Heart right ventricle (tissue), 16 donors: ENCODE measurements at regions not wholly inside any gene's neighbourhood (a gene's known extent, or its start where the extent isn't known, plus 50 kb on each side); places are given as distances from the start of the nearest gene placed in this dataset.

Source experiments
- ATAC-seq, 8 donors: fragments of 200-7000 bp; cut with Tn5 transposase; one replicate each; pipeline ENCODE4 v1.9.1; 2020; ENCODE audit warnings: mild to moderate bottlenecking in 8 of 8, moderate library complexity in 8 of 8, moderate number of reproducible peaks in 1 of 8
- DNase-seq, 2 donors: peaks; one replicate each; pipeline ENCODE4 v3.0.0-alpha.2; 2020
- H3K27ac ChIP-seq, 10 donors: fragments of 200-600 bp; sonication (generic) in 2 of 10; one replicate each; pipeline versions ENCODE4 v1.5.0 to v1.8.0; 2020 to 2022; ENCODE audit warnings: mild to moderate bottlenecking in 3 of 10
- H3K27me3 ChIP-seq, 7 donors: fragments of 200-600 bp; one replicate each; pipeline ENCODE4 v1.8.0; 2021 to 2022; ENCODE audit warnings: mild to moderate bottlenecking in 2 of 7
- H3K36me3 ChIP-seq, 9 donors: fragments of 200-600 bp; sonication (generic) in 1 of 9; one replicate each; pipeline versions ENCODE4 v1.5.0 to v1.8.0; 2020 to 2022; ENCODE audit warnings: mild to moderate bottlenecking in 2 of 9
- H3K4me1 ChIP-seq, 9 donors: fragments of 200-600 bp; sonication (generic) in 1 of 9; one replicate each; pipeline versions ENCODE4 v1.5.0 to v1.8.0; 2020 to 2022; ENCODE audit warnings: mild to moderate bottlenecking in 4 of 9
- H3K4me3 ChIP-seq, 10 donors: fragments of 200-600 bp; sonication (generic) in 2 of 10; one replicate each; pipeline versions ENCODE4 v1.5.0 to v1.8.0; 2020 to 2022; ENCODE audit warnings: mild to moderate bottlenecking in 7 of 10, moderate library complexity in 2 of 10
- H3K9me3 ChIP-seq, 11 donors: fragments of 200-600 bp in 10 of 11; sonication (generic) in 2 of 11; one replicate each; pipeline versions ENCODE4 v1.5.0 to v1.8.0; 2013 to 2022; ENCODE audit warnings: mild to moderate bottlenecking in 2 of 11, control low read depth in 1 of 11, moderate library complexity in 1 of 11
- WGBS, 2 donors: extraction: QIAGEN DNeasy Blood & Tissue Kit; methylation state at CpG; one replicate each; pipeline ENCODE4 v1.1.7; 2013; ENCODE audit warnings: inconsistent platforms in 1 of 2; 5-methylcytosine and 5-hydroxymethylcytosine counted together
- intact Hi-C, 10 donors: fragments of 100-400 bp; cut with DNase I; formaldehyde crosslinking; loops; one replicate each; pipeline versions ENCODE4 v1.11.1 to v1.14.2; 2022
- TF ChIP-seq, protein P1 (sequence below), 9 donors: fragments of 200-600 bp; sonication (generic) in 2 of 9; IDR thresholded peaks; one replicate each; pipeline versions ENCODE4 v1.5.0 to v1.8.0; 2021 to 2022; ENCODE audit warnings: antibody characterized with exemption in 9 of 9, mild to moderate bottlenecking in 5 of 9, moderate library complexity in 1 of 9
- donor health status: Arrhythmogenic right ventricular cardiomyopathy.
- donor health status: ischemic (EF 13 %, LVEDD 7.1; RV severe dilation, severe dysfunction).
- donor health status: healthy with polysubstance abuse.
- donor health status: DM: no; HTN: yes; CAD: no.
- donor health status: DM: no; HTN: no; CAD: no.
- donor health status: ischemic (EF 25% LVEDD 6.9; RV normal size, moderate dysfunction).
- donor health status: ischemic (EF 25% LVEDD 5.7; RV mildly dilated, moderate dysfunction).
- donor health status: healthy.
- donor health status: DM: yes; HTN: yes; CAD: no.
- donor health status: Ischemic cardiomyopathy.
- donor health status: ischemic (EF 35%, LVEDD 5.7; RV mildly dilated, moderate dysfunction).
- donor health status: nonischemic (EF 11% LVEDD 7.7; RV severe dilation, severe dysfunction).
- donor health status: DM: yes; HTN: yes; CAD: no.
- donor health status: PGD.
- donor health status: ischemic (EF 29% LVEDD 5.4; RV normal size, mild dysfunction).
- donor health status: nonischemic (EF 23%, LVEDD 6.1; RV moderate dilation, normal function).

DNA sequence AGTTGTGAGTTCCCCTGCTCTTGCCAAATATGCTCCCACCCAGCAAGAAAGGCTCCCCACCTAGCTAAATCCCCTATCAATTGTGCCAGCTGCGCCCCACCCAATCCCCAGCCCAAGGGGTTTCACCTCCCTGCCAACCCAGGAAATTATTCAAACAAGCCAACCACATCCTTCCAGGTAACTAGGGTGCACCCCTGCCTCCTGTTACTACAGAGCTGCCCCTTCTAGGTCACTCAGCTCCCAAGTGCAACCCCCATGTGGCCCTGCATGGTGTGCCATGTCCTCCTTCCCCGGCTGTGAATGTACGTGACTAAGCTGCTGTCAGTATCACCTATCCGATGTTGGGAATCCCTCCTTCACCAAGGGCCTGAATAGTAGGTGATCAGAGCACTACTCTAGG, 91.2 kb upstream of the LDAH start:
- intact Hi-C loops: no loop called here
- WGBS, 2 donors: 83 to 89% methylated on average over 4 of the region's 4 CpGs
- TF ChIP-seq, protein P1, sequence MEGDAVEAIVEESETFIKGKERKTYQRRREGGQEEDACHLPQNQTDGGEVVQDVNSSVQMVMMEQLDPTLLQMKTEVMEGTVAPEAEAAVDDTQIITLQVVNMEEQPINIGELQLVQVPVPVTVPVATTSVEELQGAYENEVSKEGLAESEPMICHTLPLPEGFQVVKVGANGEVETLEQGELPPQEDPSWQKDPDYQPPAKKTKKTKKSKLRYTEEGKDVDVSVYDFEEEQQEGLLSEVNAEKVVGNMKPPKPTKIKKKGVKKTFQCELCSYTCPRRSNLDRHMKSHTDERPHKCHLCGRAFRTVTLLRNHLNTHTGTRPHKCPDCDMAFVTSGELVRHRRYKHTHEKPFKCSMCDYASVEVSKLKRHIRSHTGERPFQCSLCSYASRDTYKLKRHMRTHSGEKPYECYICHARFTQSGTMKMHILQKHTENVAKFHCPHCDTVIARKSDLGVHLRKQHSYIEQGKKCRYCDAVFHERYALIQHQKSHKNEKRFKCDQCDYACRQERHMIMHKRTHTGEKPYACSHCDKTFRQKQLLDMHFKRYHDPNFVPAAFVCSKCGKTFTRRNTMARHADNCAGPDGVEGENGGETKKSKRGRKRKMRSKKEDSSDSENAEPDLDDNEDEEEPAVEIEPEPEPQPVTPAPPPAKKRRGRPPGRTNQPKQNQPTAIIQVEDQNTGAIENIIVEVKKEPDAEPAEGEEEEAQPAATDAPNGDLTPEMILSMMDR (IDR thresholded peaks at IDR 0.05): no peak

DNA sequence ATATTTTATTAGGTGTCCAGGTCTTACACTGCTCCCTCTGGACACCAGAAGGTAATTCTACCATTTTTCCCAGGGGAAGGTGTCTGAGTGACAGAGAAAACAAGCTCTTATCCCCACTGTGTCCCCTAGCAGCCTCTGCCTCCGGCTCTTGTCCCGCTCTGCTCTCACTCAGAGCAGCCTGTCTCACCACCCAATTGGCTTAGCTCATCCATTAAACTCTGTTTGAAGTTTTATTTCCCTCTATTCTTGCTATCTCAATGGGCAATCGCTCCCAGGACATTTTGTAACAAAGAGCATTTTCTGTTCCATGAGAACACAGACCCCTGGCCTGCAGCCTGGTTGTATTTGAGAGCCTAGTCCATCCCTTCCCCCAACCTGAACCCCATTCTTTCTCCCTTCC, 90.6 kb upstream of the LDAH start:
- Histone ChIP-seq H3K36me3 (no peaks in the 10 kb centered on the region), H3K27me3 (peaks cover 0 to 29% (median 9%) of the 10 kb centered on the region in 7 donors), H3K4me3 (no peak overlapping the region), H3K4me1 (peaks cover 0 to 10% (median 0%) of the 10 kb centered on the region in 9 donors), H3K27ac (no peak overlapping the region), H3K9me3 (no peaks in the 10 kb centered on the region)
- intact Hi-C loops: no loop called here
- no peak for DNase-seq
- 46 to 66% methylated on average over 3 of the region's 3 CpGs for WGBS, 2 donors
- no peak for ATAC-seq
- TF ChIP-seq, protein P1 (IDR thresholded peaks at IDR 0.05): no peak

More for the DNA sequence above, 91.2 kb upstream of the LDAH start:
- Histone ChIP-seq H3K9me3 (no peaks in the 10 kb centered on the region), H3K36me3 (no peaks in the 10 kb centered on the region), H3K27me3 (peaks cover 0 to 29% (median 9%) of the 10 kb centered on the region in 7 donors), H3K4me1 (peaks cover 0 to 10% (median 0%) of the 10 kb centered on the region in 9 donors), H3K4me3 (no peak overlapping the region), H3K27ac (no peak overlapping the region)
- no peak for ATAC-seq
- no peak for DNase-seq

DNA sequence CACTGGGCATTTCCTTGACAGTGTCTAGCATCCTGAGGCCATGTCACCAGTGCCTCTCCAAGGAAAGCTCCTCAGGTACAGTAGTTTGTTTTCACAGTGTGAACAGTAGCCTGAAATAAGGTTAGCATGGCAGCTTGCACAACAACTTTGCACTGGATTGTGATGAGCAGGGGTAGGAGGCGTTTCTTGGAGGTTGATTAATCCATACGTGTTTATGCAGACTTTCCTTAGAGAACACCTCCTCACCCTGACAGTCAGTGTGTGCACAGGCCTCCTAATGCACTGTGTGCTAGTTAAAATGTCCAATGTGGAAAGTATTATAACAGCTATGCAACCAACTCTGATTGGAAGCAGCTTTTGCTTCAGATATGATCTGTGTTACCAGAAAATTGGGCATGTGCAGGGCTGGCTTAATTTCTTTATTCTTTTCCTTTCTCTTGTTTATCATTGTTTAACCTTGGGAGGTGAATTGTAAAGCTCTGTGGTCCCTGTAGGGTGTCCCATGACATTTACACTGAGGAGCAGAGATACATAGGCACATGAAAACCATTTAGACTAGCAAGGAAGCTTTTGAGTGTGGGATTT, 77.2 kb upstream of the LDAH start:
- intact Hi-C loops: no loop called here
- TF ChIP-seq, protein P1 (IDR thresholded peaks at IDR 0.05): no peak
- no peaks in the 10 kb centered on the region for H3K4me1 ChIP-seq
- ATAC-seq (no peak), DNase-seq (no peak)
- WGBS, 2 donors: 76 to 82% methylated on average over 2 of the region's 2 CpGs
- peaks cover 0 to 3% (median 0%) of the 10 kb centered on the region in 11 donors for H3K9me3 ChIP-seq
- no peaks in the 10 kb centered on the region for H3K36me3 ChIP-seq
- H3K27ac ChIP-seq: no peak overlapping the region
- H3K4me3 ChIP-seq: no peak overlapping the region
- peaks cover 0 to 18% (median 4%) of the 10 kb centered on the region in 7 donors for H3K27me3 ChIP-seq

DNA sequence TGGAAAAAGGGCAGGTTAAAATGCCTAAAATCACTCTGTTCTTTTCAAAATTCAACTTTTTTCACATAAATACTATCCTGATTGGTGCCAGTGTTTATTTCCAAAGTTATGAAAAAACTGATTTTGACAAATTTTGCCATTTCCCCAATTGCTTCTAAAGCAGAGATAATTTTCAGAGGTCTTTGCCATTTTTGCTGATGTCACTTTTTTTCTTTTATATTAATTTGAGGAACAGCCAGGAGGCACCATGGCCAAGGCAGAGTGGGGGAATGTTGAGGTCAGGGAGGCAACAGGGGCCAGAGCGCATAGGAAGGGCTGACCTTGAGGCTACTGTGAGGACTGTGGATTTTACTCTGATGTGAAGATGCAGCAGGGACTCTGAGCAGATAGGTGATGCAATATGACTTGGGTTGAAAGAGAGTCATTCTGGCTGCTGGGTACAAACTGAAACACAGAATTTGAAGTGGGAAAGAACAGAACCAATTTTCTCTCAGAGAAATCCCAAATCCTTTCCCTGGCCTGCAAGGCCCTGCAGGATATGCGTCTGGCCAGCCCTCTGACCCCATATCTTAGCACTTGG, 75.1 kb upstream of the LDAH start:
- Histone ChIP-seq H3K4me1 (no peaks in the 10 kb centered on the region), H3K27ac (no peak overlapping the region), H3K27me3 (peaks cover 0 to 20% (median 6%) of the 10 kb centered on the region in 7 donors), H3K36me3 (no peaks in the 10 kb centered on the region), H3K4me3 (no peak overlapping the region), H3K9me3 (peaks cover 0 to 21% (median 0%) of the 10 kb centered on the region in 11 donors)
- TF ChIP-seq, protein P1 (IDR thresholded peaks at IDR 0.05): no peak
- no peak for ATAC-seq
- 79 to 85% methylated on average over 2 of the region's 2 CpGs for WGBS, 2 donors
- DNase-seq: no peak
- intact Hi-C loops: no loop called here
